Activated T-cell treated with anti-CD3 and anti-CD28 coated beads for 48 hours (primary cell): ENCODE measurements at regions not wholly inside any gene's neighbourhood (a gene's known extent, or its start where the extent isn't known, plus 50 kb on each side); places are given as distances from the start of the nearest gene placed in this dataset.

Experiments
- DNase-seq: peaks from one replicate; pipeline ENCODE4 v3.0.0-alpha.2; 2020; ENCODE audit warnings: low read depth

DNA sequence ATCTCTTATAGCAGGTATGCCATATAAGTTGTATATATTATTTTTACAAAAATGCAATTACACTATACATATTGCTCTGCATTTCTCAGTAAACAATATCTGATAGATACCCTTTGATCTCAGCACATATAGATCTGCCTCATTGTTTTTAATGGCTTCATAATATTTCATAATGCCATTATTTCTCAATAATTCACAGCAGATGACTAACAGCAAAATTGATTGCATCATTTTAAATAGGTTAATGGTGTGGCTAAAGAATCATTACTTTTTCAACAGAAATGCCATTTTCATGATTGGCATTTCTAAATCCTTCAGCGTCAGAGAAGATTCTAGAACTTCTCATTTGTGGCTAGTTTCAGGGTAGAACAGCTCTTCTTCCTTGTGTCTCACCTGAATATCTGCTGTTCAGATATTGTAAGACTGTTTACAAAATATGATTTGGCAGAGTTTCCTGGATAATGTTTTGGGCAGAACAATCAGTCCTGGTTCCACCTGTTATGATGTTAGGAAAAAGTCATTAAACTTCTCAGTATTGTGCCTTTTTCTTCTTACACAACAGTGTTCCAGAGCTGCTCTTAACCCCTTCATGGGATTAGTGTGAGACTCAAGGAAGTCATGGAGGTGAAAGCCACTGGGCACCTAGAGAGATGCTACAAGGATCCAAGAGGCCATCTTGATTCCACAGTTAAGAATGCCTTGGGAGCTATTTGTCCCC, 397.6 kb upstream of the THBS1 start:
- DNase-seq = no peak

DNA sequence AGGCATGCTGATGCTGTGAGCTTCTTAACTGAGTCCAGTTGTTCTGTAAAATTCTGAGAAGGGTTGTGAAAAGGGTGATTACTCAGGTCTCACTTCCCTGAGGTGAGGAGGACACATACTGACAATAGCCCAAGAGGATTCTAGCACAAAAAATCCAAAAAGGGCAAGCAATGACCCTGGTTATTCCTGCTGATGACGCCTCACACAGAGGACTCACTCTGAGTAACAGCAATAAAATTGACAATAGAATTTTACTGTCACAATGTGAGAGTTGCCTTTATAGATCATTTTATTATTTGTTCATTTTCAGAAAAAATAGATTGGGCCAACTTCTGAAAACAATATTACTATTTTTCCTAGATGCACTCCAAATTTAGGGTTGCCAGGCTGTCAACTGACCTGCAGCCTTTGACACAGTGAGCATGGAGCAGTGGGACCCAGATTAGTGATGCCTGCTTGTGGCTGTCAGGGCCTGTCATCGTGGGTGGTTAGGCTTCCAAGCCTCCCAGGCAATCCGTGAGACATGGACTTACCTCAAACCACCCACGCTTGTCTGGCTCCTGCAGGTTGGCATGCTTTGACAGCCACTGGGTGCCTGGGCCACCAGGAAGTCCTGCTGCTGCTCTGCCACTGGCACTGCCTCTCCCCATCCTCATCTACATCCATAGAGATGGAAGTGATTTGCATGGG, 396.0 kb upstream of the THBS1 start:
- no peak for DNase-seq

DNA sequence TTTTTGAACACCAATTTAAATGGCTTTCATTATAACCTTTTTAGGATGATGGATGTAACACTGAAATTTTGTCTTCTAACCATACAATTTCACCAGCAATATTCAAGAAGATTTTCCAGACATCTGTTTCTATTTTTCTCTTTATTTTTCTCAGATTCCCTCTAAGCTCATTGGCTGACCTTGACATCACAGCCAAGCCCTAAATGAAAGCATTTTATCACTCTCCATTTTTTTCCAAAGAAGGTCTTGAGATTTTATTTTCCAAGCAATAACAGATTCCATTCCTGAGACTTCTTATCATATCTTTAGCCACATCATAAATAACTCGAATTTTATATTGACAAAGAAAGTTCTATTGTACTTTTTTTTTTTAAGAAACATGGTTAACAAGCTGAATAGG, 392.6 kb upstream of the THBS1 start:
- no peak for DNase-seq

DNA sequence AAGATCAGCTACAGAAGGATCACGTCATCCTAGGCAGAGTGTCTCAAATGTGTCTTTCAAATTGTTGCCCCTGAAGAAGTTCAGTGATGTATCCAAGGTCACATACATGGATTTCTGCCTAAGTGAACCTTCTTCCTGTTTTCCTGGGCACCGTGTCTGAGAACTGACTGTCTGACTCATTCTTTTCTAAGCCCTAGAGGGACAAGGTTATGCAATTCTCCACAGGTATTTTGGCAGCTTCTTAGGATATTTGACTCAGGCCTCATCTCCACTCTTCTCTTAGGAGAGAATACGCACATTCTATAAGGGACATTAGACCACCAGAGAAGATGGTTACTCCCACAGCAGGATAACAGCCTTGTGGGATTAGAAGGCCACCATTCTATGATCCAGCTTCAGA, 391.9 kb upstream of the THBS1 start:
- DNase-seq = no peak

DNA sequence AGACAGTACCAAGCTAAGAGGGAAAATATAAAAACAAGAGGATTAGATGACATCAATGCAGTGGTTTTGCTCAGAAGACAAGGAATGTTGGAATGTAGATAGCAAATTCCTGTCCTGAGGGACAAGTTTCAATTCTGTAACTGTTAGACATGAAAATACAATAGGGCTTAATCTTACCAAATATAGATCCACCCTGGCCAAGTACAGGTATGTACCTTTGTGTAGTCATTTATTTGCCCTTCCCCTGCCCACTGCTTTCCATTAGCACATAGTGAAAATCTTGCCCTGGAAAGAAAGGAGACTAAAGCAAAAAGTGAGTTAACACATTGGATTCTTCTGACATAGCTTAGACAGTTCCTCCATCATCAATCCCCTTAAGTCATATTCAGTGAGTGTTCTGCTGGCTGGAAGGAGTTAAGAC, 389.0 kb upstream of the THBS1 start:
- DNase-seq = no peak

DNA sequence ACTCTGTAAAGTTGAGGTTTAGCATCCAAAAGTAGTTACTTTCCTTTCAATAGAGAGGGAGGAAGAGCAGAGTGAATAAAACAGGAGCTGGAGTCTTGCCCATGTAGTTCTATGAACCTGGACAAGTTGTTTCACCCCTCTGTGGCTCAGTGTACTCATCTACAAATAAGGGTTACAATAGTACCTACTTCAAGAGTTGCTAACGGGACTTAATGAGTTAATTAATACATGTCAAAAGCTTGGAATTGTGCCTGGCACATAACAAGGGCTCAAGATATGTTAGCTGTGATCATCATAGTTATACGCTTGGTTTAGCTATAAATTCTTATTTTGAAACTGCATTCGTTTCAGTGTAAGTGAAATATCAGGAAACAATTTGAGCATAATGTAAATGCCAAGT, 388.5 kb upstream of the THBS1 start:
- no peak for DNase-seq

DNA sequence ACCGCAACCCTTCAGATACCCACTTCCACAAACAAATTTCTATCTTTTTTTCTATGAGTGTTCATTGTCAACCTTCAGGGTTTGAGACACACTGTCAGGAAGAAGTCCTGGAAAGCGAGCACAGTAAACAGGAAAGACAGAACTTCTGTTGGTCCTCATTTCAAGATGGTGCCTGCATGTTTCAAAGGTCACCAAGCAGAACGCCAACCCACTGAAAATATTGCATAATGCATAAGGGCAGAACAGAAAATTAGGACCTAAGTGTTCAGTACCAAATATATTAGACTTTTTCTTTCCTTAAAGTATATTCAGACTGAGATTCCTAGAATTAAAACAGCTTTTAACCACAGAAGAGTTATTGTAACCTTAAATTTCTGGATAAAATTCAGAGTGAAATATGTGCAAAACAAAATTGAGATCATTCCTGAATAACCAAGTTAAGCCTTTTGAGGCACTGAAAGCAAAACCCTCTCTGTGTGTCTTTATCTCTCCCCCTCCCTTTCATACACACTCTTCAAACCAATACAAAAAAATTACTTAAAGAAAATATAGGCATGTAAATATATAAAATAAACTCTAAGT, 387.8 kb upstream of the THBS1 start:
- no peak for DNase-seq

DNA sequence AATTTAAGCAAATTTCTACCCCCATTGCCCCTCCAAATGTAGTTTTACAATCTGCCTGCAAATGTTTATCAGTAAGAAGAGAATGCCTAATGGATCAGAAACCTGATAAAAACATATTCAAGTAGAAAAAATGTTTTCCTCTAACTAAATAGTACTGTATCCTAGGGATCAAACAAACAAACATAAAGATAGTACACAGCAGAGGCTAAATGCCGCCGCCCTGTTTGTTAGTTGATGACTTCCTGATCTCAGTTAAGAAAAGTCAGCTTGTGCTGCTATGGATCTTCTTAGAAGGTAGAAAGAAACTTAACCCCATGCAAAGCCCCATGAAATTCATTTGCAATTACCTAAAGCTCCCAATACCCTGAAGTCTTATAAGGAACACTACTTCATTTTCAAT, 387.3 kb upstream of the THBS1 start:
- no peak for DNase-seq

DNA sequence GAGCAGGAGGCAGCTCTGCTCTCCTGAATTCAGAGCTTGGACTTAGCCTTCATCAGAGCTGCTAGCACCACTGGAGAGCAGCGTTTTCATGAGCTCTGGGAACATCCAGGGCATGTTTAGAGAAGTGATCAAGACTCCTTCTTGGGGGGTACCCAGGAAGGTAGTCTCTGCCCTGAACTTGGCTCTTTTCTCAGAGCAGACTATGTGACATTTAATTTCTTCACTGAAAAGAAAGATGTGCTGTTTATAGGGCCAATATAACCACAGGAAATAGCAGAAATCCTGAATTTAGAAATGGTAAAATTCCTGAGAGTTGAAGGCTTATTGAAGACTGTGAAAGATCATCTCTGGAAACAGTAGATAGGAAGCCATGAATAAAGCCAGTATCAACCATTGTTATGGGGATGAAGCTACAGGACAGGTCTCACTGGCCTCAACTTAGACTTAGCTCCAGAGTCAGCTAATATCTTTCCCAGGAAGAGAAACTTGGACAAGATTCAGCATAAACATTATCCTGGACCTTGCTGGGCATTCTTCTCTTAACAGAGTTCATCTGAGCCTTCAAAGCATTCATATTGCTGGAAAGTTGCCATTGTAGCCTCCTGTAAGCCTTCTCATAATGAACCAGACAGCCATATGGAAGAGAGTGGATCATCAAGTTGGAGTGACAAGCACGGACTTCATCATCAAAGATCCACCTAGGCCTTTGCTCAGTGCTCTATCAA, 386.6 kb upstream of the THBS1 start:
- DNase-seq = no peak

DNA sequence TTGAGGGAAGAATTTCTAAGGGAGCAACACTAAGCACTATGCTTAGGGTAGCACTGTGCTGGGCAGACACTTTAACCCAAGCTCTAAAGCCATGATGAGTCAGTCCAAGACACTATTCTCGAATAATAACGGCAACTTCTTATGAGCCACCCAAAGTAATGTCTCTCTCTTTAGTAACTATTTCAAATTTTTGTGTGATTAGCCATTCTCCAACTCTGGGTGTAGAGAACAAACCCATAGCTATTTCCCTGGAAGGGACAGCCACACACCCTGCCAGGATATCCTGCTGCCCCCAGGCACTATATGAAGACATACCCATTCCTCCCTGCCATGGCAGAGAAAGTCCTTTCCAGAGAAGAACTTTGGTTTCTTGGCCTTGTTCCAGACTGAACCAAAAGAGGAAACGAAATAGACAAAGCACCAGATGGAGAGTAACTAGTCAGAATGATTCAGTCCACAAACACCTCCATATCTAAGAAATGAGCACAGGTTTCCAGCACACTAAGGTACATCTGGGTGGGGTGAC, 384.9 kb upstream of the THBS1 start:
- no peak for DNase-seq

DNA sequence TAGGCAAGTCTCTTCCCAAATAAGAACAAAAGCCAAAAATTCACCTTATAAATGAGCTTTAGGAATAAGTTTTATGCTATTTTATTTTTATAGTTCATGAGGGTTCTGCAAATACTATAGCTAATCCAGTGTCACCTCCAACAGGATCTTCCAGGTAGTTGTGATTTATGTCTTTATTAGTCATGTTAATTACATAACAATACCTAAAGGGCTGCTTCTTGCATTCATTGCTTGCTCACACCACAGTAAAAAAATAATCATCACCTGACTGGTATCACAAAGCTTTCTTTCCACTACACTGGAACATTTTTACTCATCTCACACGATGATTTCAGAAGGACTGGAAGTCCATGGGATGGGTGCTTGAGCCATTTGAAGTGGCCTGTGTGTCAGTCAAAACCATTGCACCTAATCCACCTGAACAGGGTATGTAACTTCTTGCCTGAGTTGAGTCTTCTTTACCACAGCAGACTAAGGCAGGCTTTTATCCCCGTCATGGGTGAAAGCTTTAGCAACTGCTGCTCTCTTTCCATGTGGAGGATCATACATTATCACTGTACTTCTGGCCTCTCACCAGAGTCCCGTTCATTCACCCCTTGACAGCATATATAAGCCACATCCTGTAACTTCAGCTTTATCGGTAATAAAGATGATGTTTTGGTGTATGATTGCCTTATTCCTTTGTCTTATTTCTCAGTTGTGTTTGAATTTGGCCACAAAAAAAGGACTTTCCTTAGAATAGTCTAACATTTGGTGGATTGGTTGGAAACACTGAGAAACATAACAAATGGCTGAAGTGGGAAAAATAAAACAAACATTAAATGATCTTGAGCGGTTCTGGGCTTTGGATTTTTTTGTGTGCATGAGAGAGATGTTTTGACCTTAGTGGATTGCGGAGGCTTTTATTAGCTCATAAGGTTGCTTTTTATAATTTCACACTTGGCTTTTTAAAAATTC, 382.6 kb upstream of the THBS1 start:
- DNase-seq = no peak

DNA sequence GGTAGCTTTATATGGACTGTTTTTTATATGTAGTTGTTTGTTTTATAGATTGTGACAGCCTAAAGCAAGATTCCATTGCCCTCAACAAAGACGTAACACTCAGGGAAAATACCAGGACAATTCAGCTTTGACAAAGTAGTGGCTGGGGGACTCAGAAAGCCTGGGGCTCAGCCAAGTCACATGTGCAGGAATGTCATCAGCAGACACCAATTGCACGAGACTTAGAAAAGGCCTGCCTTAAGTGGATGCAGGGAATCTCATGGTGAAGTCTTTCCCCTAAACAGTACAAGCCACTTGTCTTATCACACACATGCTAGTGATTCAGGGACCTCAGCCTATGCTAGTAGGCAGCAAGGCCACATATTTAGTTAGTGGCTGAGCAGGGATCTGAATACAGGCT, 381.8 kb upstream of the THBS1 start:
- no peak for DNase-seq

DNA sequence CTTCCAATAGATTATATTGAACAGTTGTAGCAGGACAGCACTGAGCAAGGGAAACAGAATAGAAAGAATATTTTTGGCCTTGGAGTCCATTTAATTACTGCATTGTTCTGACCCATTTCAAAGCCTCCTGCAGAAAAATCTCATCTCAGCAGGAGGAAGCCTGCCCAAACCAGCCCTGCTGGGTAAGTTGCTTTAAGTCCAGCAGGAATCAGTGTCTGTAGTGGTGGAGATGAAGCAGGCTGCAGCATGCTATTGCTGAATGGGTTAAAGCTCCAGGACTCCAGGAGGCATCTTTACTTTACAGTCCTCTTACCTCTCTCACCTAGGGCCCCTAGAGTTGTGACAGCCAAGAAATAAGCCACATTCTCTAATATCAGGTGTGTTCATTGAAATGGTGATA, 380.3 kb upstream of the THBS1 start:
- DNase-seq = no peak

DNA sequence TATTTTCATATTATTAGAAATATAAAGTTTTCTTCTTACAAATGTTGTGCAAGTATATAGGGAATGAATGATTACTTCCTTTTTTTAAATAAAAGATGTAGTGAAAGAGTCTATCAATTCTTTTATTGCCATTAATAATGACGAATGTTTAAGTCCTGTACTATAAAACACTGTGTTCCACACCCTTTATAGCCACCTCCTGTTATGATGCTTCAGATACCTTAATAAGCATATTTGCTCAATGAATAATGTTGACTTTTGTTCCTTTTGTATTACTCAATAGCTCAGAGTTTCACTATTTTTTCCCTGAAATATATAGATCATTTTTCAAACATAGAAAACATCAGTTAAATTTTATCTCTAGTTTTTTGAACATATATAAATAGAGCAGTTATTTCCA, 378.2 kb upstream of the THBS1 start:
- no peak for DNase-seq

DNA sequence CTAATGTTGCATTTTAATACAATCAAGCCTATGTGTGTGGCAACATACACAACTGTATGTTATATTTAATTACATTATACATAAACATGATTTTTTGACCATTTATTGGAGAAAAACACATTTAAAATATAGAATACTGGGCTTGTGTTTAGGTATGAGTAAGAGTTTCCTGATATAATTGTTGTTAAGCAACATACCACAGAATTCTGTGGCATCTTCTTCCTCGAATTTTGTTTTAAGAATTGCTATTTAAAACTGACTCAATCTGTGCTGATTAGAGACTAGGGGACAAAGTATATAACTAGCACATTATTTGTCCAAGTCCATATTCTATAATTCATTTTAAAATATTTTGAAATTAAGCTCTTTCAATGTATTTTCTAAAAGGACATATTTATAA, 376.8 kb upstream of the THBS1 start:
- no peak for DNase-seq

DNA sequence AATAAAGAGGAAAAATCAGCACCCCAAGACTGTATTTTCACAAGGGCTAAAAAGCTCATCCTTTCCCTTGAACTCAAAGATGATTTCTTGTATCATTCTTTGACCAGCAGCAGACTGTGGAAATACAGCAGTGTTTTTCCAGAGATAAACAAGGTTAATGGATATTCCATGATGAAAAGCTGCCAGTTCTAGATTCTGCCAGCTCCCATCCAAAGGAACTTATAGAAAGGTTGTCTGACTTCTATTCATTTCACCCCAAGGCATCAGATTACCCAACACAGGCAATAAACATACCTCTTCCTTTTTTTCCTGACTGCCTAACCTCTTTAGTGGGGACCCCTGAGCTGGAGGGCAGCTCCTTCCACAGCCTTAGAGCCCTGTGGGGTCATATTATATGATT, 375.8 kb upstream of the THBS1 start:
- no peak for DNase-seq

DNA sequence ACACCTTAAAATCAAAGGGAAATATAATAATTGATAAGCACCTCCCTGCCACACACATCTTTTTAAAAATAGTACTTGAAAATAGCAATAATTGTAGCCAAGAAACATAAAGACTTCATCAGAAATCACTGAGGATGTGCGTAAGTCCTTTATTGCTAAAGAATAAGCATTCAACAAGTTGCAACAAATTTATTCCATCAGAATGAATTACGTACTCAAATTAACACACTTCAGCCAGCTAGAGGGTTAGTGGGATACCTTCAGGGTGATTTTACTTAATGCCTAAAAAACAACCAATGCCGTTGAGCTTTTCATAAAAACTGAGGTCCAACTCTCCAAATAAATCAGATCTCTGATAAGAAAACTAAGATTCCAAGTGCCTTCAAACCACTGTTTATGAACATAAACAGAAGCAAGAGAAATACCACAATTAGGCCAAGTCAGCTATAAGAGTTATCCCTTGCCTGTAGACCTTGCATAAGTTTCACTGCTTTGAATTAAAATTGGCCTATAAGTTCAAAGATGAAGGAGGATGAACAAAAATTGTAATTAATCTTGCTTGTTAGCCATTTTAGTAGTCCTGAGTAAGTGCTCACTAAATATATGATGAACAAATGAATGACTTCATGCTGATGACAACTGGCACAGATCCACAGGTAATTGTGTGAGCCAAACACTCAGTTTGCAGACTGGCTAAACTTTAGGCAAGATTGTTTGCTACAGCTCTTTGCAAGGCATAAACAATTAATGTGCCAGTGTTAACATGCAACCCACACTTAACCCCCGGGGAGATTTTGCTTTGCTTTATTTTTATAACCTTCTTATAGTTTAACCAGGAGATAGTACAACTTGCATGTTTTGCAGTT, 375.1 kb upstream of the THBS1 start:
- DNase-seq = no peak

DNA sequence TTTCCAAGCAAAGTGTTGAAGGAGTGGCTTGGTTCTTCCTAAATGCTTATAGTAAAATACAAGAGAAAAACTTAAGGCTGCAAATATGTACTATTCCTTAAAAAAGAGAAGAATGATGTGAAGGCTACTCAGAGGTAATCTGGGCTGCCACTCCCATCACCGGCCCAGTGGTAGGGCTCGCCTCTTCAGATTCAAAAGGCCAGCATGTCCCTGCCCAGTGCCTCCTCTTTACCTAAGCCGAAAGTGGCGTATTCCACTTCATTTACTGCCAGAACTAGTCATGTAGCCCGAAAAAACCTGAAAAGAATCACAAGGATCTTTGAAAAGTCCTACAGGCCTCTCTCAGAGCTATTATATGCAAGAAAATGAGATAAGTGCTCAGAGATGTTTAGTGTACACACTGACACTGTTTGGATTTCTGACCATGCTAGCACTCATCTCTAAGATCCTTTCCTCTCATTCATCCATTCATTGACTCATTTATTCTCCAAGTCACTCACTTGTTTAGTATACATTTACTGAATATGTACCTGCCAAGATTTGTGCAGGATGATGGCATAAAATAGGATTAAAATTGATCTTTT, 373.3 kb upstream of the THBS1 start:
- no peak for DNase-seq

DNA sequence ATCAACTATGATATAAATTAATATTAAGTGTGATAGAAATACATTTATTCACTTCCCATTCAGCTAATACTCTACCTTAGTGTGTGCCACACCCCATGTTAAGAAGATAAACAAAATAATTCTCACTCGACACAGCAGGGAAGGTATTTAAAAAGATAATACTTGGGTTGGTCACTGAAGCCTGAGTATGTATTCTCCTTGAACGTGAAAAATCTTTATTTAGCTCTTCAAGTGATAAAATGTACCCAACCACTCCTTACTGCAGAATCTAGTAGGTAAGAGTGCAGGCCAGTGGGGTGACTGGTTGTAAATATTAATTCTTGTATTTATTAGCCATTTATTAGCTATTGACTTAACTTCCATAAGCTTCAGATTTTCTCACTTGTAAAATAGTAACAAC, 372.7 kb upstream of the THBS1 start:
- no peak for DNase-seq

DNA sequence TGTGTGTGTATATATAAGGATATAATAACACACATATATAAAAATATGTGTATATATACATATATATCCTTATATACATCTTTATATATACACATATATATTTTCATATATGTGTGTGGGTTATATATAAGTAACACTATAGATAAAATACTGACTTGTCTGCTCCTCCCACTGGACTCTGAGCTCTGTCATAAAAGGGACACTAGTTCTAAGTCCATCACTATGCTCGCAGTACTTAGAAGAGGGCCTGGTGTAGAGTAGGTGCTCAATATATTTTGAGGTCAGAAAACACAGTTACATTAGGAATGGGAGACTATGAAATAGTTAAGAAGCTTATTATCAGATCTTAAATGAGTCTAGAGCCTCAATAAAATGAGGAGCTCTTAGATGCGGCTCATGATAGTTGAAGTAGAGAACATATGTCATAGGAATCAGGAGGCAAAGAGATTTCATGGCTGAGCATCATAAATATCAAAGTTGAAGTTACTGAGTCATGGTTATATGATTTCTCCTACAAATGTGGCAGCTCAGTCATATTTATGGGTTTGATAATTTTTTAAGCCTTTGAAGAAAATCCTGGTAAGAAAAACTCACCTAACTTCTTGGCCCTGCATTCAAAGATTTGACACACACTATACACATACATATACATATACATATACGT, 371.2 kb upstream of the THBS1 start:
- no peak for DNase-seq
